GM18907 (cell line): ENCODE measurements at regions not wholly inside any gene's neighbourhood (a gene's known extent, or its start where the extent isn't known, plus 50 kb on each side); places are given as distances from the start of the nearest gene placed in this dataset.
"Not testable (repeated sequence)": the region's sequence is repeated elsewhere in the genome, so short reads cannot be mapped to it uniquely, and the experiment has no call there.

Source experiments
- ATAC-seq: cut with Tn5 transposase; IDR thresholded peaks from one replicate; pipeline ENCODE4 v1.9.1; 2021; ENCODE audit warnings: mild to moderate bottlenecking, moderate library complexity; ENCODE audit not compliant: unreplicated experiment

GRCh38 chr12:46522071-46522470 is 149.5 kb upstream of the SLC38A2 start:
- ATAC-seq = no peak

GRCh38 chr12:46521145-46521544 is 148.6 kb upstream of the SLC38A2 start:
- no peak for ATAC-seq

- no peak for ATAC-seq
Observed at GRCh38 chr12:46519407-46519806, 146.8 kb upstream of the SLC38A2 start.

GRCh38 chr12:46518729-46519128 is 146.2 kb upstream of the SLC38A2 start:
- no peak for ATAC-seq

- ATAC-seq = no peak
Observed at GRCh38 chr12:46518169-46518568, 145.6 kb upstream of the SLC38A2 start.

- ATAC-seq = peak; percentile 29
Observed at GRCh38 chr12:46517579-46517962, 145.0 kb upstream of the SLC38A2 start.

- ATAC-seq = peak; percentile 97
Observed at GRCh38 chr12:46516933-46517578, 144.5 kb upstream of the SLC38A2 start.

- ATAC-seq = no peak
Observed at GRCh38 chr12:46516238-46516932, 143.8 kb upstream of the SLC38A2 start.

- no peak for ATAC-seq
Observed at GRCh38 chr12:46515829-46516228, 143.3 kb upstream of the SLC38A2 start.

- ATAC-seq = no peak
Observed at GRCh38 chr12:46514886-46515285, 142.3 kb upstream of the SLC38A2 start.

- not testable (repeated sequence) for ATAC-seq
Observed at GRCh38 chr12:46510257-46510656, 137.7 kb upstream of the SLC38A2 start.

GRCh38 chr12:46509135-46509534 is 136.6 kb upstream of the SLC38A2 start:
- ATAC-seq = no peak

GRCh38 chr12:46508651-46509050 is 136.1 kb upstream of the SLC38A2 start:
- no peak for ATAC-seq

GRCh38 chr12:46507766-46508165 is 135.2 kb upstream of the SLC38A2 start:
- no peak for ATAC-seq

GRCh38 chr12:46506961-46507360 is 134.4 kb upstream of the SLC38A2 start:
- ATAC-seq = no peak

- no peak for ATAC-seq
Observed at GRCh38 chr12:46506198-46506597, 133.6 kb upstream of the SLC38A2 start.

GRCh38 chr12:46504494-46504893 is 131.9 kb upstream of the SLC38A2 start:
- no peak for ATAC-seq

- no peak for ATAC-seq
Observed at GRCh38 chr12:46503637-46504175, 131.1 kb upstream of the SLC38A2 start.

- no peak for ATAC-seq
Observed at GRCh38 chr12:46500673-46501072, 128.1 kb upstream of the SLC38A2 start.

GRCh38 chr12:46499901-46500300 is 127.3 kb upstream of the SLC38A2 start:
- ATAC-seq = peak; percentile 82

GRCh38 chr12:46499226-46499625 is 126.7 kb upstream of the SLC38A2 start:
- ATAC-seq = no peak

- no peak for ATAC-seq
Observed at GRCh38 chr12:46497739-46498138, 125.2 kb upstream of the SLC38A2 start.
